ENCODE measurements at regions not wholly inside any gene's neighbourhood (a gene's known extent, or its start where the extent isn't known, plus 50 kb on each side); places are given as distances from the start of the nearest gene placed in this dataset.

GRCh38 chr16:35255186-35255803 lies 1795.9 kb downstream of the TP53TG3F start:
- TF ChIP-seq TP53 (CRISPR knock-in tag; IDR thresholded peaks at IDR 0.05) (no peak), ATF6 (CRISPR knock-in tag; IDR thresholded peaks at IDR 0.05) (no peak), SP1 (CRISPR knock-in tag; conservative IDR thresholded peaks at IDR 0.05) (no peak), CTCF (IDR thresholded peaks at IDR 0.05) (no peak), ZNF423 (CRISPR knock-in tag; IDR thresholded peaks at IDR 0.05) (no peak), ESRRA (CRISPR knock-in tag; IDR thresholded peaks at IDR 0.05; ENCODE audit: borderline replicate concordance) (no peak), SMAD4 (CRISPR knock-in tag; IDR thresholded peaks at IDR 0.05) (no peak)

Measured in WTC11 (cell line).